K562 (cell line): ENCODE measurements at regions not wholly inside any gene's neighbourhood (a gene's known extent, or its start where the extent isn't known, plus 50 kb on each side); places are given as distances from the start of the nearest gene placed in this dataset.

Source experiments
- ATAC-seq: fragments of 200-7000 bp; cut with Tn5 transposase; 3 replicates; pipeline ENCODE4 v1.9.1; 2020; ENCODE audit warnings: moderate library complexity
- BruUV-seq: library from RNA; stranded (reverse); fragments of 400-500 nt; replicated peaks from 2 replicates; lab custom pipeline; 2021; lab: Mats Ljungman, UMichigan
- CTCF ChIA-PET: fragments of 300-600 bp; formaldehyde crosslinking; extraction: SDS; loops from one replicate; lab custom pipeline; 2021; ENCODE audit warnings: low intra/inter-chr PET ratio; lab: Yijun Ruan, JAX
- POLR2A ChIA-PET: fragments of 300-600, 350-650 bp; sonication (Branson Sonifier 250); formaldehyde crosslinking; extraction: SDS; loops from one replicate; lab custom pipeline; 2021; ENCODE audit warnings: antibody characterized with exemption, inconsistent platforms; lab: Yijun Ruan, JAX
- DNase-seq, 4 experiments: peaks; one replicate each; pipeline versions ENCODE4 v3.0.0 to v3.0.0-alpha.2; 2011 to 2018; ENCODE audit warnings: low spot score in 3 of 4, mixed read lengths in 3 of 4; ENCODE audit errors: extremely low read depth in 1 of 4
- FAIRE-seq: peaks from 2 replicates; lab custom pipeline; 2011; peaks lifted over from hg19 to GRCh38; lab: Jason Lieb, UNC
- H2AFZ ChIP-seq: 2 replicates; pipeline ENCODE4 v1.6.0; 2011; ENCODE audit warnings: low read depth, low read length, control low read depth, inconsistent platforms
- H3K27ac ChIP-seq: fragments of 200-600 bp; 3 replicates; pipeline ENCODE4 v1.8.0; 2011; ENCODE audit warnings: low read depth, mild to moderate bottlenecking, control low read depth, inconsistent platforms, low read length, moderate library complexity, mixed read lengths; ENCODE audit errors: extremely low read depth
- H3K27me3 ChIP-seq, 2 experiments: fragments of 300-600 bp in 1 of 2; 2 replicates in 1 of 2; 3 replicates in 1 of 2; pipeline versions ENCODE4 v1.6.0 to v1.8.0; 2011; ENCODE audit warnings: inconsistent platforms in 2 of 2, low read length in 2 of 2, mild to moderate bottlenecking in 1 of 2, mixed read lengths in 1 of 2, moderate library complexity in 1 of 2; ENCODE audit not compliant: control insufficient read depth in 2 of 2, insufficient read depth in 2 of 2
- H3K36me3 ChIP-seq: fragments of 300-600 bp; 3 replicates; pipeline ENCODE4 v1.8.0; 2011; ENCODE audit warnings: mild to moderate bottlenecking, low read length, inconsistent platforms; ENCODE audit not compliant: control insufficient read depth, insufficient read depth
- H3K4me1 ChIP-seq, 2 experiments: fragments of 200-600 bp in 1 of 2; replicated peaks in 1 of 2; 2 replicates in 1 of 2; 3 replicates in 1 of 2; pipeline versions ENCODE4 v1.5.1 to v1.8.0; 2011; ENCODE audit warnings: inconsistent platforms in 2 of 2, low read length in 2 of 2, mild to moderate bottlenecking in 1 of 2, mixed read lengths in 1 of 2, moderate library complexity in 1 of 2; ENCODE audit not compliant: control insufficient read depth in 2 of 2, insufficient read depth in 2 of 2
- H3K4me2 ChIP-seq: 2 replicates; pipeline ENCODE4 v1.6.1; 2011; ENCODE audit warnings: low read length, control low read depth, inconsistent platforms, mixed read lengths; ENCODE audit not compliant: insufficient read depth
- H3K4me3 ChIP-seq: fragments of 200-600 bp; sonication (generic), shearing (Covaris generic); 2 replicates; pipeline ENCODE4 v1.5.1; 2016; ENCODE audit warnings: control low read depth, inconsistent platforms
- H3K79me2 ChIP-seq: fragments of 200-600 bp; 3 replicates; pipeline ENCODE4 v1.8.0; 2011; ENCODE audit warnings: low read length, inconsistent platforms; ENCODE audit not compliant: control insufficient read depth, insufficient read depth
- H3K9ac ChIP-seq, 2 experiments: 2 replicates each; pipeline versions ENCODE4 v1.6.0 to v1.6.1; 2011; ENCODE audit warnings: low read depth in 2 of 2, low read length in 2 of 2, control low read depth in 1 of 2, inconsistent platforms in 1 of 2, mild to moderate bottlenecking in 1 of 2, mixed read lengths in 1 of 2; ENCODE audit not compliant: insufficient read depth in 1 of 2
- H3K9me1 ChIP-seq: one replicate; pipeline ENCODE4 v1.6.0; 2011; ENCODE audit warnings: inconsistent platforms, mild to moderate bottlenecking, low read length, moderate library complexity; ENCODE audit not compliant: control insufficient read depth, insufficient read depth
- H3K9me3 ChIP-seq: replicated peaks from 2 replicates; pipeline ENCODE4 v1.5.1; 2011; ENCODE audit warnings: low read depth, low read length, inconsistent platforms; ENCODE audit not compliant: control insufficient read depth, insufficient read depth
- H4K20me1 ChIP-seq: replicated peaks from 2 replicates; pipeline ENCODE4 v1.6.1; 2011; ENCODE audit warnings: low read length, inconsistent platforms, mixed read lengths; ENCODE audit not compliant: control insufficient read depth, insufficient read depth
- POLR2AphosphoS5 ChIP-seq: IDR thresholded peaks from 2 replicates; pipeline ENCODE4 v1.6.1; 2011; ENCODE audit warnings: mild to moderate bottlenecking, low read depth, low read length, moderate library complexity; ENCODE audit not compliant: control insufficient read depth, insufficient read depth
- ZNF584 ChIP-seq: fragments of 200-800 bp; sonication (Bioruptor generic); IDR thresholded peaks from 2 replicates; pipeline ENCODE4 v1.6.1; 2016; ENCODE audit warnings: low read depth, mild to moderate bottlenecking, missing genetic modification characterization, missing compliant biosample characterization
- ZNF644 ChIP-seq: fragments of 200-800 bp; sonication (Bioruptor generic); IDR thresholded peaks from 2 replicates; pipeline ENCODE4 v1.6.1; 2016; ENCODE audit warnings: low read depth, missing genetic modification characterization, missing compliant biosample characterization
- WGBS: fragments of 100-300 bp; shearing (Covaris generic); methylation state at CpG from one replicate; pipeline ENCODE4 v1.1.6; 2016; ENCODE audit warnings: low coverage, mixed read lengths; ENCODE audit not compliant: insufficient coverage; ENCODE audit errors: missing lambda C conversion rate; 5-methylcytosine and 5-hydroxymethylcytosine counted together
- in situ Hi-C: fragments of 300-500 bp; cut with MboI; formaldehyde crosslinking; loops from 4 replicates; pipeline ENCODE4 v1.15.0; 2018; ENCODE audit warnings: inconsistent platforms, mixed read lengths
- intact Hi-C: fragments of 100-400 bp; cut with micrococcal nuclease; formaldehyde crosslinking; loops from 2 replicates; pipeline ENCODE4 v1.14.2; 2022
- TF ChIP-seq, protein P1 (sequence below): sonication (generic); formaldehyde crosslinking; IDR thresholded peaks from 2 replicates; pipeline ENCODE4 v1.8.0; 2022; ENCODE audit warnings: mild to moderate bottlenecking, missing genetic modification reagents, borderline replicate concordance
- TF ChIP-seq, protein P2 (sequence below): fragments of 250-450 bp; sonication (Bioruptor Pico); IDR thresholded peaks from 2 replicates; pipeline ENCODE4 v1.4.0; 2020; ENCODE audit warnings: mild to moderate bottlenecking, moderate library complexity

DNA sequence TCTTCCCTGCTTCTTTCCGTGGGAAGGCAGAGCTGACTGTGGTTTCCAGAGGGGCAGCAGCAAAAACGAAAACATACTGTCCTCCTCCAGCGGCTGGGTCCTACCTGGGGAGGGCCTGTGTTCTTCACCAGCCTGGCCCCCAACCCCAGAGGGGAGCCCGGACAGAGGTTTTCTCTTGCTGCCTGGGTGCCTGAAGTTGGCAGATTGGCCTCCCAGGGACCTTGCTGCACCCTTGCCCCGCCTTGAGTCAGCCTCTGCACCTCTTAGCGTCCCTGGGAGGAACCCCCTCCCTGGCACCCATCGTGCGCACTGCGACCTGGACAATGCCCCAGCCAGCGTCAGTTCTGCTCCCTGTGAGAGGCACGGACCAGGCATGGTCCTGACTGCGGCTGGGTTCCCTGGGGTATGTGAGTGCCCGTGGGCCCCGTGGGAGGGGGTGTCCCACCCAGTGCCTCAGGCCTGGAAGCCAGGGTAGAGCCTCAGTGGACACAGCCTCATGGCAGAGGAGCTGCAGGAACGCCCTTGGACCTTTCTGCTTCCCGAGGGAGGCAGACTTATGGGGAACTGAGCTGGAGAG lies 56.8 kb upstream of the PRR23E start:
- no peaks in the 10 kb centered on the region for H3K36me3 ChIP-seq
- WGBS: 3% methylated on average over 9 of the region's 16 CpGs
- H3K27ac ChIP-seq: no peak overlapping the region
- intact Hi-C loops (no loop called here), in situ Hi-C loops (no loop called here)
- FAIRE-seq (no peak), ATAC-seq (no peak), DNase-seq (no peak)
- TF ChIP-seq ZNF644 (tag) (no peak), POLR2AphosphoS5 (no peak), ZNF584 (no peak)
- TF ChIP-seq, protein P1, sequence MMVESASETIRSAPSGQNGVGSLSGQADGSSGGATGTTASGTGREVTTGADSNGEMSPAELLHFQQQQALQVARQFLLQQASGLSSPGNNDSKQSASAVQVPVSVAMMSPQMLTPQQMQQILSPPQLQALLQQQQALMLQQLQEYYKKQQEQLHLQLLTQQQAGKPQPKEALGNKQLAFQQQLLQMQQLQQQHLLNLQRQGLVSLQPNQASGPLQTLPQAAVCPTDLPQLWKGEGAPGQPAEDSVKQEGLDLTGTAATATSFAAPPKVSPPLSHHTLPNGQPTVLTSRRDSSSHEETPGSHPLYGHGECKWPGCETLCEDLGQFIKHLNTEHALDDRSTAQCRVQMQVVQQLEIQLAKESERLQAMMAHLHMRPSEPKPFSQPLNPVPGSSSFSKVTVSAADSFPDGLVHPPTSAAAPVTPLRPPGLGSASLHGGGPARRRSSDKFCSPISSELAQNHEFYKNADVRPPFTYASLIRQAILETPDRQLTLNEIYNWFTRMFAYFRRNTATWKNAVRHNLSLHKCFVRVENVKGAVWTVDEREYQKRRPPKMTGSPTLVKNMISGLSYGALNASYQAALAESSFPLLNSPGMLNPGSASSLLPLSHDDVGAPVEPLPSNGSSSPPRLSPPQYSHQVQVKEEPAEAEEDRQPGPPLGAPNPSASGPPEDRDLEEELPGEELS (CRISPR knock-in tag): no peak
- TF ChIP-seq, protein P2, sequence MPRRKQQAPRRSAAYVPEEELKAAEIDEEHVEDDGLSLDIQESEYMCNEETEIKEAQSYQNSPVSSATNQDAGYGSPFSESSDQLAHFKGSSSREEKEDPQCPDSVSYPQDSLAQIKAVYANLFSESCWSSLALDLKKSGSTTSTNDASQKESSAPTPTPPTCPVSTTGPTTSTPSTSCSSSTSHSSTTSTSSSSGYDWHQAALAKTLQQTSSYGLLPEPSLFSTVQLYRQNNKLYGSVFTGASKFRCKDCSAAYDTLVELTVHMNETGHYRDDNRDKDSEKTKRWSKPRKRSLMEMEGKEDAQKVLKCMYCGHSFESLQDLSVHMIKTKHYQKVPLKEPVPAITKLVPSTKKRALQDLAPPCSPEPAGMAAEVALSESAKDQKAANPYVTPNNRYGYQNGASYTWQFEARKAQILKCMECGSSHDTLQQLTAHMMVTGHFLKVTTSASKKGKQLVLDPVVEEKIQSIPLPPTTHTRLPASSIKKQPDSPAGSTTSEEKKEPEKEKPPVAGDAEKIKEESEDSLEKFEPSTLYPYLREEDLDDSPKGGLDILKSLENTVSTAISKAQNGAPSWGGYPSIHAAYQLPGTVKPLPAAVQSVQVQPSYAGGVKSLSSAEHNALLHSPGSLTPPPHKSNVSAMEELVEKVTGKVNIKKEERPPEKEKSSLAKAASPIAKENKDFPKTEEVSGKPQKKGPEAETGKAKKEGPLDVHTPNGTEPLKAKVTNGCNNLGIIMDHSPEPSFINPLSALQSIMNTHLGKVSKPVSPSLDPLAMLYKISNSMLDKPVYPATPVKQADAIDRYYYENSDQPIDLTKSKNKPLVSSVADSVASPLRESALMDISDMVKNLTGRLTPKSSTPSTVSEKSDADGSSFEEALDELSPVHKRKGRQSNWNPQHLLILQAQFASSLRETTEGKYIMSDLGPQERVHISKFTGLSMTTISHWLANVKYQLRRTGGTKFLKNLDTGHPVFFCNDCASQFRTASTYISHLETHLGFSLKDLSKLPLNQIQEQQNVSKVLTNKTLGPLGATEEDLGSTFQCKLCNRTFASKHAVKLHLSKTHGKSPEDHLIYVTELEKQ (CRISPR knock-in tag): no peak
- BruUV-seq: no TSS peak
- no peaks in the 10 kb centered on the region for H3K9me1 ChIP-seq
- H3K9me3 ChIP-seq: no peaks in the 10 kb centered on the region
- H3K9ac ChIP-seq: no peak overlapping the region
- H3K79me2 ChIP-seq: no peaks in the 10 kb centered on the region
- no peak overlapping the region for H2AFZ ChIP-seq
- H3K4me3 ChIP-seq: no peak overlapping the region
- ChIA-PET POLR2A (interaction anchor here (1.0 kb wide), 1 partner anchor 60 kb away, joined by 3 read pairs; no protein-coding TSS in a partner anchor), CTCF (no interaction called here)
- H4K20me1 ChIP-seq: no peaks in the 10 kb centered on the region
- H3K4me1 ChIP-seq: peaks cover 0 to 14% of the 10 kb centered on the region in 2 experiments; a peak in 2 of 5 replicates
- H3K27me3 ChIP-seq: peaks cover 0 to 55% of the 10 kb centered on the region in 2 experiments
- H3K4me2 ChIP-seq: no peak overlapping the region
